Thymus (tissue), 11 donors: ENCODE measurements at regions not wholly inside any gene's neighbourhood (a gene's known extent, or its start where the extent isn't known, plus 50 kb on each side); places are given as distances from the start of the nearest gene placed in this dataset.

Source experiments
- DNase-seq, 9 donors: peaks; one replicate each; pipeline ENCODE4 v3.0.0-alpha.2; 2013; ENCODE audit warnings: low spot score in 9 of 9, low read depth in 6 of 9, missing footprints in 1 of 9
- H3K27ac ChIP-seq, 2 donors: one replicate each; pipeline ENCODE4 v1.5.1; 2013; ENCODE audit warnings: control low read depth in 1 of 2, low read depth in 1 of 2, low read length in 1 of 2, mild to moderate bottlenecking in 1 of 2, moderate library complexity in 1 of 2
- H3K27me3 ChIP-seq, 2 donors: one replicate each; pipeline ENCODE4 v1.5.1; 2013; ENCODE audit warnings: low read length in 1 of 2; ENCODE audit not compliant: control insufficient read depth in 2 of 2, insufficient read depth in 1 of 2
- H3K36me3 ChIP-seq, 2 donors: one replicate each; pipeline ENCODE4 v1.5.1; 2013; ENCODE audit warnings: low read length in 1 of 2, mild to moderate bottlenecking in 1 of 2, moderate library complexity in 1 of 2; ENCODE audit not compliant: control insufficient read depth in 2 of 2, insufficient read depth in 2 of 2
- H3K4me1 ChIP-seq, 2 donors: one replicate each; pipeline ENCODE4 v1.5.1; 2013; ENCODE audit warnings: low read length in 2 of 2; ENCODE audit not compliant: control insufficient read depth in 2 of 2, insufficient read depth in 2 of 2
- H3K4me3 ChIP-seq, 2 donors: one replicate each; pipeline ENCODE4 v1.5.1; 2013; ENCODE audit warnings: low read length in 2 of 2, control low read depth in 1 of 2, mild to moderate bottlenecking in 1 of 2
- H3K9me3 ChIP-seq, 2 donors: one replicate each; pipeline ENCODE4 v1.5.1; 2013; ENCODE audit warnings: low read length in 1 of 2, mild to moderate bottlenecking in 1 of 2; ENCODE audit not compliant: control insufficient read depth in 2 of 2, insufficient read depth in 1 of 2
- WGBS: extraction: QIAGEN DNeasy Blood & Tissue Kit; methylation state at CpG from one replicate; pipeline ENCODE4 v1.1.7; 2013; 5-methylcytosine and 5-hydroxymethylcytosine counted together
- donor health status: healthy.

DNA sequence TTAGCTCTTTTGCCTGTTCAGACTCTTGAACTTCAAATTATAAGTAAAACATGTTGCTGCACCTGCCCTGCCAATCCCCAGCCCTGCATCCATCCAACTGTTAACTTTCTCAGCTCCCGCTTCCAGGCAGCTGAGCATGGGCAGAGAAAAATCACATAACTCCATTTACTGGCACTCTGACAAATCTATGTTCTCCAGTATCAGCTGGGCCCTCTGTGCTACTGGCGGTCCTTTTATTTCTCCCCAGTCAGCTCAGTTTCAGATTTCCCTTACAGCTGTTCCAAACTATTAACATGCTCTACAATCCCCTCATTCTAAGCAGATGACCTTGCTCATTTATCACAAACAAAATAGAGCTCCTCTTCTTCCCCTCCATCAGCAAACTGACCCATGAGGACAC lies 240.4 kb upstream of the TET2 start:
- no peaks in the 10 kb centered on the region for H3K27me3 ChIP-seq
- no peak overlapping the region for H3K27ac ChIP-seq
- DNase-seq = no peak
- H3K4me1 ChIP-seq = no peaks in the 10 kb centered on the region
- 86% methylated on average over 2 of the region's 2 CpGs for WGBS
- H3K36me3 ChIP-seq = no peaks in the 10 kb centered on the region
- H3K4me3 ChIP-seq = no peak overlapping the region
- H3K9me3 ChIP-seq = no peaks in the 10 kb centered on the region

DNA sequence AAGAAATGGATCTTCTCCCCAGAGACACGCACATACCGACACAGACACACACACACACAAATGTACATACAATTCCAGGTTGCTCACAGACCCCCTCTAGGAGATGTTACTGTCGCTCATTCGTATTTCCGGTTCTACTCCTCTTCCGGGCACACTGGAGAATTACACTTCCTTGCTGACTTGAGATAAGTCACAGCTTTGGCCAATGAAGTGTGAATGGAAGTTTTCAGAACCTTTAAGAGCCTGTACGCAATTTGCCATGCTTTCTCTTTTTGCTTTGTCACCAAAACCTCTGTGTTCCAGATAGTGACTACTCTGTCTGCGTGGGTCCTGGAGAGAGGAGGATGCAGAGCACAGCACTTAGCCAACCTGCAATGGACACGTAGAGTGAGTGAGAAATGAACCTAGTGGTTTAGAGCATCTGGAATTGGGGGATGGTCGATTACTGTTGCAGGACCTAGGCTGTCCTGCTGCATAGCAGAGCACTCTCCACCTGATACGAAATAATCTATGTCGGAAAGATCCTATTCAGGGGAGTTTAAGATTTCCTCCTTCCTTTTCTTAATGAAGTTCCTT lies 239.5 kb upstream of the TET2 start:
- no peaks in the 10 kb centered on the region for H3K27me3 ChIP-seq

DNA sequence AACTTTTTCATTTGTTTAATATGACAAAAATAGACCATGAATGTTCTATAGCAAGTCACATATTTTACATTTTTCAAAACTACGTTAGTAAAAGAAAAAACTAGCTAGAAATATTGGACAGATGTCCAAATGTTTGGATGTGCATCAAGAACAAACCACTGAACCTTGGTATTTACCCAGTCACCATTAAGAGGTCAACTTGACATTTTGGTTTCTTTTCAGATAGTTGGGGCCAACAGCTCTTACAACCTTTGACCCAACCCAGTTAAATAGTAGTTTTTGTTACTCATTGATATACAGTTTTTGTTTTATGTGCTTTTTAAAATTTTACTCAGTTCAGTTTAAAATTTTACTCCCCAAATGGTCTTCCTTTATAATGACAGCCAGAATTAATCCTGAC lies 238.7 kb upstream of the TET2 start:
- H3K36me3 ChIP-seq = no peaks in the 10 kb centered on the region
- 85% methylated on average over 1 of the region's 1 CpG for WGBS
- no peak overlapping the region for H3K27ac ChIP-seq
- DNase-seq = no peak
- no peak overlapping the region for H3K4me3 ChIP-seq
- no peaks in the 10 kb centered on the region for H3K27me3 ChIP-seq
- H3K9me3 ChIP-seq = no peaks in the 10 kb centered on the region
- no peaks in the 10 kb centered on the region for H3K4me1 ChIP-seq

More for the DNA sequence above, 239.5 kb upstream of the TET2 start:
- Histone ChIP-seq H3K36me3 (no peaks in the 10 kb centered on the region), H3K4me1 (no peaks in the 10 kb centered on the region), H3K4me3 (no peak overlapping the region), H3K9me3 (no peaks in the 10 kb centered on the region), H3K27ac (no peak overlapping the region)
- no peak for DNase-seq
- 95% methylated on average over 12 of the region's 12 CpGs for WGBS

DNA sequence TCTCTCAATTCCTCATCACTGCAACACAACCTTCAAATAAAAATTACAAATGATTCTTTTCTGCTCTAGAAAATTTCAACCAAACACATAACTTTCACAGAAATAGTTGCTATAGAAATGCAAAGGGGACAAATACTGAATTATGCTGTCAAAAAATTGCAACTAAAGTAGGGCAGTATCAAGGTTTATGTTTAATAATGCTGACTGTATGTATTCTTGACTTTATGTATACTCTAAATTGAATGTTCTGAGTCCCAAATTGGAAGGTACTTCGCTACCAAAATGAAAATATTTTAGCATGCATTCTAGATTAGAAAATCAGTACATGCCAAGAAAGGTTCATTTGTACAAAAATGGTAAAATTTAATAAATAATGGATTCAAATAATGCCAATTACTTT lies 237.3 kb upstream of the TET2 start:
- Histone ChIP-seq H3K27me3 (no peaks in the 10 kb centered on the region), H3K27ac (no peak overlapping the region), H3K36me3 (no peaks in the 10 kb centered on the region), H3K4me1 (no peaks in the 10 kb centered on the region), H3K4me3 (no peak overlapping the region), H3K9me3 (no peaks in the 10 kb centered on the region)
- WGBS = 96% methylated on average over 1 of the region's 1 CpG
- no peak for DNase-seq

DNA sequence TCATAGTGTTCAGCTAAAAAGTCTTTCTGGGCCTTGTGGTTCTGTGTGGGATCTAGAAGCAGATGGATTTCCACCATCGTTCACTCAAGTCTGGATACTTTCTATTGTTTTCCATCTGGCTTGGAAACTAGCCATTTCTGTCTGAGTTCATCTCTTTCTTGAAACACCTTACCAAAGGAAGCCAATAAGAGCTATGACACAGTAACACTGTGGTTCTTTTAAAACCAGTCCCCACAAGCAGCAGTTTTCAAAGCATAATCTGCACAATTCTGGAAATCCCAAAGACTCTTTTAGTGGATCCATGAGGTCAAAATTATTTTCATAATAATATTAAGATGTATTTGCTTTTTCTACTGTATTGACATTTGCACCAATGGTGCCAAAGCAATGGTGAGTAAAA lies 234.2 kb upstream of the TET2 start:
- H3K4me1 ChIP-seq = no peaks in the 10 kb centered on the region
- no peaks in the 10 kb centered on the region for H3K27me3 ChIP-seq
- H3K9me3 ChIP-seq = no peaks in the 10 kb centered on the region
- DNase-seq = no peak
- H3K36me3 ChIP-seq = no peaks in the 10 kb centered on the region
- 94% methylated on average over 1 of the region's 1 CpG for WGBS
- no peak overlapping the region for H3K4me3 ChIP-seq
- H3K27ac ChIP-seq = no peak overlapping the region

DNA sequence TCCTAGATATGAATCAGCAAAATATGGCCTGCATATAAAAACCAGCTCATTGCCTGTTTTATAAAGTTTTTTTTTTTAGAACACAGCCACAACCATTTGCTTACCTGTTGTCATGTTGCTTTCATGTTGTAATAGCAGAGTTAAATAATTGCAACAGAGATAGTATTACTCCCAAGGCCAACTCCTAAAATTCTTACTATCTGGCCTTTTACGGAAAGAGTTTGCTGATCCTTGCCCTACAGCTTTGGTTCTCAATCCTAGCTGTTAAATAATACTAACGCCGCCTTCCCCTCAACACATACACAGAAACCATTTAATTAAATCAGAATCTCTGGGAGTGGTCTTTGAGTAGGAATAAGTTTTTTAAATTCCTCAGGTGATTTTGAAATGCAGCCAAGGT lies 231.3 kb upstream of the TET2 start:
- H3K9me3 ChIP-seq = no peaks in the 10 kb centered on the region
- WGBS = 94% methylated on average over 3 of the region's 3 CpGs
- no peaks in the 10 kb centered on the region for H3K36me3 ChIP-seq
- no peak overlapping the region for H3K27ac ChIP-seq
- H3K4me1 ChIP-seq = no peaks in the 10 kb centered on the region
- H3K27me3 ChIP-seq = no peaks in the 10 kb centered on the region
- no peak overlapping the region for H3K4me3 ChIP-seq
- DNase-seq = no peak

DNA sequence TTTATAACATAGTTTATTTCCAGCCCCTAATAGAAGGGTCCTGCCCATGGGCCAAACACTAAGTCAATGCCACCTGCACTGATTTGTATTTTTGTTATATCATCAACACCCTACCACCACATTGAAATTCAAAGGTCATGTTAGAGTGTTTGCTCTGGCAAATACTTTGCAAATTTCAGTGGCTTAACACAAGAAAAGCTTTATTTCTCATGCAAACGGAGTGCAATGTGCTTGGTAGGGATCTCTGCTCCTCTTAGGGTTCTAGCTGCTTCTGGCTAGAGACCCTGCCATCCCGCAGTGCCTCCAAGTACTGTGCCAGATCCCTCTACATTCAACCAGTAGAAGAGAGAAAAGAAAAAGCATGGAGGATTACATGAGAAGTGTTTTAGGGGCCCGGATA lies 230.8 kb upstream of the TET2 start:
- Histone ChIP-seq H3K36me3 (no peaks in the 10 kb centered on the region), H3K27me3 (no peaks in the 10 kb centered on the region), H3K27ac (no peak overlapping the region), H3K4me3 (no peak overlapping the region), H3K4me1 (no peaks in the 10 kb centered on the region), H3K9me3 (no peaks in the 10 kb centered on the region)
- 93% methylated on average over 3 of the region's 3 CpGs for WGBS
- DNase-seq = no peak

DNA sequence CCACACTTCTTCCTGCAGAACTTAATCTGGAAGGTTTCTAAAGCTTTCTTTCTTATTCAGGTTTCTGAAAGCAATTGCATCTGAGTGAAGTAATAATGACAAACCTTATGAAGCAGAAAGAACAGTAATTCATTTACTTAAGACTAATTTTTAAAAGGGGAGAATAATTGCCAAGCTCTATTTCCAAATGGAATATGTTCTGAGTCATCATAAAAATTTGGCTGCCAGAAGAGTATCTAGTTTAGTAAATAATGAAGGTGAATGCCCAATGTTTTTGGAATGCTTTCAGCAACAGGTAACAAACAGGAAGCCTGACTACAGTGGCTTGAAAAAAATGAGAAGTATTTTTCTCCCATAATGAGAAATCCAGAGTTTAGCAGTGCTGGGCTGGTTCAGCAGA lies 227.3 kb upstream of the TET2 start:
- Histone ChIP-seq H3K4me3 (no peak overlapping the region), H3K4me1 (no peaks in the 10 kb centered on the region), H3K27me3 (no peaks in the 10 kb centered on the region)

DNA sequence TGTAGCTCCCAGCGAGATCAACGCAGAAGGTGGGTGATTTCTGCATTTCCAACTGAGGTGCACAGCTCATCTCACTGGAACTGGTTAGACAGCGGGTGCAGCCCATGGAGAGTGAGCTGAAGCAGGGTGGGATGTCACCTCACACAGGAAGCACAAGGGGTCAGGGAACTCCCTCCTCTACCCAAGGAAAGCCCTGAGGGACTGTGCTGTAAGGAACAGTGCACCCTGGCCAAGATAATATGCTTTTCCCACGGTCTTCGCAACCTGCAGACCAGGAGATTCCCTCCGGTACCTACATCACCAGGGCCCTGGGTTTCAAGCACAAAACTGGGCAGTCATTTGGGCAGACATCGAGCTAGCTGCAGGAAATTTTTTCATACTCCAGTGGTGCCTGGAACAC lies 216.4 kb upstream of the TET2 start:
- DNase-seq = no peak
- no peak overlapping the region for H3K27ac ChIP-seq
- H3K4me3 ChIP-seq = no peak overlapping the region
- WGBS = 97% methylated on average over 7 of the region's 7 CpGs
- peaks cover 0 to 13% of the 10 kb centered on the region in 2 donors for H3K4me1 ChIP-seq
- no peaks in the 10 kb centered on the region for H3K27me3 ChIP-seq
- H3K36me3 ChIP-seq = no peaks in the 10 kb centered on the region
- H3K9me3 ChIP-seq = no peaks in the 10 kb centered on the region

More for the DNA sequence above, 227.3 kb upstream of the TET2 start:
- H3K9me3 ChIP-seq = no peaks in the 10 kb centered on the region
- no peak for DNase-seq
- no peak overlapping the region for H3K27ac ChIP-seq
- no peaks in the 10 kb centered on the region for H3K36me3 ChIP-seq
